COLO829 (cell line): ENCODE measurements at regions not wholly inside any gene's neighbourhood (a gene's known extent, or its start where the extent isn't known, plus 50 kb on each side); places are given as distances from the start of the nearest gene placed in this dataset.

Source experiments
- DNase-seq: peaks from one replicate; pipeline ENCODE4 v3.0.0; 2012; ENCODE audit warnings: low spot score

DNA sequence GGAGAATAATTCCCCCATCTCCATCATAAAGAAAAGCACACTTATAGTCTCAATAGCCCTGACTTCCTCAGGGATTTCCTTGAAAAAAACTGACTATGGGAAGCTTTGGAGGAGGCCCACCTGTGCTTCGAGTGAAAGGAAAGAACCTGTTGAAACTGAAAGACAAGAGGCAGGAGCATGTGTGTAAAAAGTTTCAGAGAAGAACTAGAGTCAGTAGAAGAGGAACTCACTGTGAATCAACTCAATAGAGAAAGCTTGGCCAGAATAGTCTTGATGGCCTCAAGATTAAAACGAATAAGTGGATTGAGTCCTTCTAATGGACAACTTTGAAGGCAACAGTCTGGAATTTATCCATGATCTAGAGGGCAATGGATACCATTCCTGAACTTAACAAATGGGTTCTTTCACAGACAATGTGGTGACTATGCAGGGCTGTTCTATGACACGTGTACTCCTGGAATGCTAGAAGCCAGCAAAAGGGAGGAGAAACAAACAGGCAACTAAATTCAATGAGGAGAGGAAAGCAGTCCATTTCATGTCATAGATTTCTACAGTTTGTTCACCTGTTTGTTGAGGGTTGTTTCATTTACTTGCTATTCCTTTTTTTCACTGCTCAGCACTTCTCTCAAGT, 442.3 kb downstream of the GRB14 start:
- DNase-seq = peak; percentile 5

- no peak for DNase-seq
These were observed 428.8 kb upstream of the FIGN start for GRCh38 chr2:164164602-164165001.

DNA sequence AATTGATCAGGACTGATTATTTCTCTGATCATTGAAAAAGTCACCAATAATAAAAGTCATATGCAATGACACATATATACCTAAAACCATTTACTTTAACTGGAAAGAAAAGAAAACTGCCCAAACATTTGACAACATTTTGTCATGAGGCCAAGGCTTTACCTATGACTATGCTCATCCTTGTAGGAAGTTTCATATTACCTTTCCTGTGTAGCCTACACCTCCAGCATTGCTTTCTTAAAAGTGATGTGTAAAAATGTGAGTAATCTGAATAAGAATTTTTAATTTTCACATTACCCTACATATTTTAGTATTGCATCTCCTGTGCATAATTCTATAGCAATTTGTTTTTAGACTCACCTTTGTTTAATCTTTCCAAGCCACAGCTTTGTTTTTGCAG, 419.8 kb upstream of the FIGN start:
- DNase-seq = no peak

- DNase-seq = no peak
These were observed 415.7 kb upstream of the FIGN start for GRCh38 chr2:164151522-164151921.

DNA sequence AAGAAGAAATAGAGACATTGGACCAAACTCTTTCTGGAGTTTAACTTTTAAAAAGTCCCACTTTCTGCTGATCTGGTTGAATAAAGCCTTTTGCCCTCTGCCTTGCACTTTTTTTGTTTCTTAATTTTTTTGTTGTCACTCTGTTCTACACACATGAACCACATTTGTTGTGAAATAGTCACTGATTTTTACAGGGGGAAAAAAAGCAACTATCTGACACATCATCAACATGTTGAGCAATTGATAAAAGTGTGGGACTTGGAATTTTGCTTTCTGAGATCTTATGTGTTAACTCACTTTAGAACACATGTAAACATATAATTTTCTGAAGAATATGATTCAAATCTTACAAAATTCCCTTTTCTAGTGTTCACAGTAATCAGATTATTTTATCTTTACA, 414.8 kb upstream of the FIGN start:
- DNase-seq = no peak

- no peak for DNase-seq
These were observed 410.6 kb upstream of the FIGN start for GRCh38 chr2:164146441-164146840.

DNA sequence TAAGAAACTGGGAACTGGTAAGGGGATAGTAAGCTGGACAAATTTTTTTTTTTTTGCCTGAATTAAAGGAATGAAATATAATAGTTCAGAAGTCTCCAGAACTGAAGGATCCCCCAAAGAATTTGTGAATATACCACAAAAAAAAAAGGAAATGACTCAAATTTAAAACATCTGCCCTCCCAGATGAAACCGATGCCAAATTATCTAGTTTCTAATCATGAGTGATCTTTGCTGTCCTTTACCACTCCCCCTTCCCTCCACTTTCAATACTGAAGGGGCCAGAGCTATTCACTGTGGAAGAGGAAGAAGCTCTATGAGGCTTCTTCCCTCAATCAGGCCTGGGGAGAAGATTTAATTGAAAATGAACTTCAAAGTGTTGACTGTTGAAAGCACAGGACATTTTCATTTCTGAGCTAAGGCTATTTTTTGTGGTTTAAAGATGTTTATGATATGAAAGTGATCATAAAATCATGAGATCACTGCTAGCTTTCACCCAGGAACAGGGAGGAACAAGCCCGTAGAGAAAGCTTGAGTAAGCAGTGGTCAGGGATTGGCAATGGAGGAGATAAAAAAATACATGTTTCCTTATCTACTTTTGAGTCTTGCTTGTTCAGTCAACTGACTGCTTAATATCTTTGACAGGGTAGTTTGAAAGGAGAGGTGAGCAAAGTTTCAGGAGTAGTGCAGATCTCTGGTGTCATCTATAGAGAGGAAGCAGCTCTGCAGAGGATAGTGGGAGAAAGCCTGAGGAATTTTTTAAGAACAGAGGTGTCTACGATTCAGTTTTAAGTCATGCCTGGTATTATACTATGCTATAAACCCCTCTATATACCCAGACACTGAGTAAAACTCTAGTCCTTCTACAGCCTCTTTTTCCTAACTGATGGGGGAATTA, 409.5 kb upstream of the FIGN start:
- DNase-seq = no peak

DNA sequence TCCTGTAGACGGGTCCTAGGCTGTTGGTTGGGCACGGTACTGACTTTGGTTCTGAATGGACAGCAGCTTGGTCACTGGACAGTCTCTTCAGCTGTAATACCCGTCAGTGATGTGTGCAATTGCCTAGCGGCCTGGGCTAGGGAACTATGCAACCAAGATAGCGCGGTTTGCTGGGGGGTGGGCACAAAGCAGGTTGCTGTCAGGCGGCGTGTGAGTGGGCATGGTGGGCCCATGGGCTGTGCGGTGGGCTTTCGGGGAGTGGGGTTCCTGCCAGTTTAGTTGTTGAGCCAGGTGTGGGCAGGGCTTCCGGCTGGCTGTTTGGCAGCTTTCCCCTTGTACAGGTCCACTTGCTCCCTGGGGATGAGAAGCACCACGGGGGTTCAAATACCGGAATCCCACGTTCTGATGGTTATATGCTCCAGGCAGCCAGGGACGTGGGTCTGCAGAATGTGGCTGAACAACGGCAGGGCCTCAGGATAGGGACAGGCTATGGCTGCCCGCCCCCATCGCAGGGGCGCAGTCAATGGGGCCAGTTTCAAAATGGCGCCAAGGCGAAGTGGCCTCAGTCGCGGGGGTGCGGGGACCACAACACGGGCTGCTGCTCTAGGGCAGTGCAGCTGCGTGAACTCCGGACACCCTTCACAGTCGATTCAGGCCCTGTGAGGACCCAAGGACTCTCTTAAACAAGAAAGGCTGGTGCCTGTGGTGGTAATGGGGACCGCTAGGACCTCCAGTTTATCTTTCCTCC, 407.5 kb upstream of the FIGN start:
- DNase-seq = no peak

- no peak for DNase-seq
These were observed 406.9 kb upstream of the FIGN start for GRCh38 chr2:164142755-164143154.

GRCh38 chr2:164141271-164141670, 405.5 kb upstream of the FIGN start:
- no peak for DNase-seq

GRCh38 chr2:164138750-164139149, 402.9 kb upstream of the FIGN start:
- DNase-seq = no peak

DNA sequence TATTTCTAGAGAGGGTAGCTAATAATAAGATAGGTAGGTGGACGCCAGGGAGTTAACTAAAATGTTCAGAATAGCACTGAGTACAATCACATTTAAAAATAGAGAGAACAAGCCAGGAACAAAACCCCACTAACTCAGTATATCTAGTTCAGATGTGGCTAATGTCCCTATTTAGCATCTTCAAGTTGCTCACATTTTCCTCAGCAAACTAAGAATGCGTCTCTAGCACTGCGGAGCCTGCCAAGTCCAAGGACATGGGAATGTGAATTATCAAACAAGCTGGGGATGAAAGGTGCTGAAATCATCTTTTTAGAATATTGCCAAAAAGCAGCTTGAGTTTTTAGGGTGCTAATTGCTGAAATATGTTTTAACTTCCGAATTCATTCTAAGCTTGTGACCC, 398.5 kb upstream of the FIGN start:
- DNase-seq = no peak

DNA sequence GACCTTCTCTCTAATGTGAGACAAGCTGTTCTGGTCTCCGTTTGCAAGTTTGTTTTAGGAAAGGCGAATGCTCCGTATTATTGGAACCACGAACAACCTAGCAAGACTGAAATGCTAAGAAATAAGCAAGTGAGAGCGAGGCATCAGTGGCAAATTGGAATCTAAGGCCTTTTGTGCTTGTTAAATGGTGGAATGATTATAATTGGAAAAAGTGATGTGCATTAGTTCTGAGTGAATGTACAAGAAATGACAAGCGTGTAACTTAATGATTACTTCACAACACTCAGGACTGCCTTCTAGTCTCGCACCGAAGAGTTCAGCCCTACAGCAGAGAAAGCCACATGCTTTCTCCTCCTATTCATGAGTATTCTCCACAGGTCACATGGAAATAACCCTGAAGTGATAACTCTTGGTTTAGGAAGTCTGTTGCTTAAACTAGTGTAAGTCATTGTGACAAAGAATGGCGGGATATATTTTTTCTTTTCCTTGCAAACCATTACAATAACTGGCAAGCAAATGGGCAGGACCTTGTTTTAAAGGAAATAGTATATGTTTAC, 392.2 kb upstream of the FIGN start:
- no peak for DNase-seq

GRCh38 chr2:164126960-164127660, 391.3 kb upstream of the FIGN start:
- DNase-seq = no peak

DNA sequence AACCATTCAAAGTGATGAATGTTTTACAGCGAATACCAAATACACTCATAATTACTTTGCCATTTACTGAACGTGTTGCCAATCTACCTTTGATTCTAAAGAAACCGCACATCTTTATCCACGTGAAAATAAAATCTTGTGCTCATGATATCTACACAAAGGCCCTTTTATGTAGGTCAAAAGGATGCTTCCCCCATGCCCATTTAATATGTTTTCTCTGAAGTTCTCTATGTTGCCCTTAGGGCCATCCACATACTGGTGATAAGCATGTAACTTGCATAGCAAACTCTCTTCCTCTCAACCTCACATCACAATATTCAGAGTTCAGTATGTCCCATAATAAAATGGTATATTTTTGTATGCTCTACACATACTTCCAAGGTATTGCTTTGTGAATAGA, 380.0 kb upstream of the FIGN start:
- DNase-seq = peak; percentile 53

DNA sequence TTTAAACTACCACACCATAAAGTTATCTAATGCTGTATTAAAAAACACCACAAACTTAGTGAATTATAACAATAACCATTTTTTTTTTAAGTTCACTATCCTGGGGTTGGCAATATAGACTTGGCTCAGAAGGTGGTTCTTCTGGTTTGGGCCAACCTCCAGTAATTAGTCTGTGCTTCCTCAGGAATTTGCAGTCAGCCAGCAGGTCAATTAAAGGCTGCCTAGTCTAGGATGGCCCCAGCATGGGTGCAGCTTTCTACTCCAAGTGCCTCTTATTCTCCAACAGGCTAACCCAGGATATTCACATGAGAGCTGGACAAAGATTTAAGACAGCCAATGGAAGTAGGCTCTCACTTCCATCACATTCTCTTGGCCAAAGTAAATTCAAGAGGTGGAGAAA, 379.1 kb upstream of the FIGN start:
- DNase-seq = no peak

GRCh38 chr2:164112105-164112504, 376.3 kb upstream of the FIGN start:
- no peak for DNase-seq

- DNase-seq = no peak
These were observed 374.7 kb upstream of the FIGN start for GRCh38 chr2:164110515-164110914.

- DNase-seq = no peak
These were observed 373.2 kb upstream of the FIGN start for GRCh38 chr2:164109006-164109405.

- no peak for DNase-seq
These were observed 367.5 kb upstream of the FIGN start for GRCh38 chr2:164103271-164103670.

DNA sequence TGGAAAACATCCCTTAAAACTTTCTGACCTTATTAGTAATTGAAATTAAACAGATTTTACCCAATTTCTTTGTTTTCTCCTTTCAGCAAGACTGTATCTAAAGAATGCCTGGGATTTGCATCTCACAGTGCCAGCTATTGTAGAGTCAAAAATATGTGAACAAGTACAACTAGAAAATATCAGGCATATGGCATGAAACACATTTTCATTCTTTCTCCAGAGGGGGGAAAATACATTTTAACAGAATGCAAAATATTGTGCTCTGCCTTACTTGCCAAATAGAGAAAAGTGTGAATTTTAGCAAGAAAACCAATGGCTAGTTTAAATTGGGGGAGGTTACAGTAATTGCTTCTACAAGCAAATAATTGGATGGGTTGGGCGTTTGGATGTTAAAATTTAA, 366.6 kb upstream of the FIGN start:
- DNase-seq = no peak

DNA sequence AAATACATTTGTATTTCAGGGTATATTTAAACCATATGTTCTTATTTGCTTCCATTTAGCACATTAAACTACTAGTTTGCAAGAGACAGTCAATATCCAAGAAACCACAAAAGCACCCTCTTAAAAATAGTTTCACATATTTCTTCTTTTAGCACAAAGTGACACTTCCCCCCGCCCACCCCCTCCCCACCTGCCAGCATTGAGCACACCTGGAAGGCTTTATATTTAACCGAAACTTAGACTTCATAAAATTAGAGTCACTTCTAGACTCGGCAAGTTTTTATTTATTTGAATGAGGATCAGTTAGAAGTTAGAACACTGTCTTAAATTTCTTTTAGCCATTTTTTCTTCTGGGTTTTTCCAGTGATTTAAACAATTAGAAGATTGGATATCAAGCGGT, 355.9 kb upstream of the FIGN start:
- no peak for DNase-seq
